ENCODE measurements at regions not wholly inside any gene's neighbourhood (a gene's known extent, or its start where the extent isn't known, plus 50 kb on each side); places are given as distances from the start of the nearest gene placed in this dataset.

DNA sequence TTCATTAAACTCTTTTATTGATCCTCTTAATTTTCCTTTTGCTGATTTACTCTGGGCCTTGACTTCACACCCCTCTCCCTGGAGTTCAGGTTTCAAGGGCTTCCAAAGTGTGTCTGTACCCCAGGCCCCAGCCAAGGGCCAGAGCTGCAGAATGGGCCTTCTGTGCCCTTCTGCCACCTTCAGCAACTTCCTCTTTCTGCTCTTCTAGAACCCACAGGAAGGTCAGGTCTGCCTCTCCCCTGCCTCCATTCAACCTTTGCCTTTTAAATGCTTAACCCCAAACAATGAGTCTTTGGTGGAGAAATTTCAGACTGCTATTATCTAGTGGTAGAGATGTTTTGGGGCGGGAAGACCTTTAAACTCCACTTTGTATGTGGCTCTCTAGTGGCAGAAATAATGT, 63.1 kb downstream of the TSN start:
- Mint-ChIP-seq H3K9me3 (no peaks in the 10 kb centered on the region), H3K27ac (no peak overlapping the region), H3K36me3 (no peaks in the 10 kb centered on the region), H3K4me3 (no peak overlapping the region), H3K27me3 (peaks cover 10% of the 10 kb centered on the region), H3K4me1 (no peaks in the 10 kb centered on the region)

DNA sequence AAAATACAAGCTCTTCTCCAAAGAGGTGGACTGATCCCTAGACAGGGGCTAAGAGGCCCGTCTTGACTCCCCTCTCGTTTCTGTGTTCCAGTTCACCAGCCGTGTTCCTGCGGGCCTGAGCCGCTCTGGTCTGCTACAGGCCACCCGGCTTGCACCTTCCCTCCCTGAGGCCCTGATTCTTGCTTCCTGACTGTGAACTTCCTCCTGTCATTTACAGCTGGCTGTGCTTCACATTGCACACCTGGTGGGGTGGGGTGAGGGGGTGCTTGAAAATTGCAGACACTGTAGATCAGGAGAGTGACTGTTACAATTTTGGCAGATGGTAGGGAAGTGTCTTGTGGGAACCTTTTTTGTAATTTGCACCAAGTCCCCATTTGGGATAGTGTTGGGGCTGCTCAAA, 64.4 kb downstream of the TSN start:
- Mint-ChIP-seq H3K4me3 (no peak overlapping the region), H3K27me3 (peaks cover 10% of the 10 kb centered on the region), H3K4me1 (no peaks in the 10 kb centered on the region), H3K9me3 (no peaks in the 10 kb centered on the region), H3K36me3 (no peaks in the 10 kb centered on the region), H3K27ac (no peak overlapping the region)

DNA sequence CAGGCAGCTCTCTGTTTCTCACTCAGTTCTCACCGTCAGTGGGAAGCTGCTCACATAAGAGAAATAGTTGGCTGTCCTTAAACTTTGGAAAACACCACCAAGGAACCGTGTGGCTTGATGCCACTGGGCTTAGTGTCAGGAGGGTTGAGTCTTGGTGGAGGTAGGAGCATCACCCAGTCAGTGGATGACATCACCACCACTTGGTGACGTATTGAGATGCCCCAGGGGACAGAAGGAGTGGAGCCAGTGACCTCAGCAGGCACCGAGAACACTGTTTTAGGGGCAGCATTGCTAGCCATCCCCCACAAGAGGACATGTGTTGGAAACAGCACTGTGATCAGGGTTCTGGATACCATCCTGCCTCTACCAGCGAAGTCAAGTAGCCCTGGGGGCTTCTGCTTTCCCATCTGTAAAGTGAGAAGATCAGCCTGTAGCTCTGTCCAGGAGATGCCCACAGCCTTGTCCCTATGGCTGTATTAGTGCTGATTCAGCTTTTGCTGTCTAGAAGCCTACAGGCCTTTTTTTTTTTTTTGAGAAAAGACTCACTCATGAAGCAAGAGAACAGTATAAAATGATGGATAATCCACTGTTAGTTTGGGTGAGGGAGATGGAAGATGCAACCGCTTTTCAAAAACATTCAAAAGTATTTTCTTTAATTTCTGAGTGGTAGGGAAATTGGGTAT, 66.2 kb downstream of the TSN start:
- H3K9me3 Mint-ChIP-seq: no peaks in the 10 kb centered on the region
- H3K36me3 Mint-ChIP-seq: no peaks in the 10 kb centered on the region
- peaks cover 10% of the 10 kb centered on the region for H3K27me3 Mint-ChIP-seq
- no peak overlapping the region for H3K27ac Mint-ChIP-seq
- no peak overlapping the region for H3K4me3 Mint-ChIP-seq
- H3K4me1 Mint-ChIP-seq: no peaks in the 10 kb centered on the region

DNA sequence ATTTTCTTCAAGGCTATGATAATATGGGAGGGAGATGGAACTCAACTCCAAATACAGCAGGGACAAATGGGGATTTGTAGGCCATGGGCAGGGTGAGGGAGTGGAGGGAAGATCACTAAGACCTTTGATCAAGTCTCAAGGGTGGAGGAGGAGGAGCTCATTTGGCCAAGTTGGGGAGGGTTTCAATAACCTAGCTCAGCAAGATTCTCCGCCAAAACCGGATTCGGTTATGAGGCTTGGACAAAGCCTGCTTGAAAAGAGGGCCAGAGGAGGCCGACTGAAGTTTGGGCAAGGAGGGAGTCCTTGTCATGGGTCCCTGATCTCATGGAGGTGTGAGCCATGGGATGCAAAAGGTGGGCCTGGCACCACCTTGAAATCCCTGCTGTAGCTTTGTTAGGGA, 68.8 kb downstream of the TSN start:
- no peaks in the 10 kb centered on the region for H3K9me3 Mint-ChIP-seq
- peaks cover 4% of the 10 kb centered on the region for H3K27me3 Mint-ChIP-seq
- H3K27ac Mint-ChIP-seq: no peak overlapping the region
- no peak overlapping the region for H3K4me3 Mint-ChIP-seq
- no peaks in the 10 kb centered on the region for H3K4me1 Mint-ChIP-seq
- H3K36me3 Mint-ChIP-seq: no peaks in the 10 kb centered on the region

DNA sequence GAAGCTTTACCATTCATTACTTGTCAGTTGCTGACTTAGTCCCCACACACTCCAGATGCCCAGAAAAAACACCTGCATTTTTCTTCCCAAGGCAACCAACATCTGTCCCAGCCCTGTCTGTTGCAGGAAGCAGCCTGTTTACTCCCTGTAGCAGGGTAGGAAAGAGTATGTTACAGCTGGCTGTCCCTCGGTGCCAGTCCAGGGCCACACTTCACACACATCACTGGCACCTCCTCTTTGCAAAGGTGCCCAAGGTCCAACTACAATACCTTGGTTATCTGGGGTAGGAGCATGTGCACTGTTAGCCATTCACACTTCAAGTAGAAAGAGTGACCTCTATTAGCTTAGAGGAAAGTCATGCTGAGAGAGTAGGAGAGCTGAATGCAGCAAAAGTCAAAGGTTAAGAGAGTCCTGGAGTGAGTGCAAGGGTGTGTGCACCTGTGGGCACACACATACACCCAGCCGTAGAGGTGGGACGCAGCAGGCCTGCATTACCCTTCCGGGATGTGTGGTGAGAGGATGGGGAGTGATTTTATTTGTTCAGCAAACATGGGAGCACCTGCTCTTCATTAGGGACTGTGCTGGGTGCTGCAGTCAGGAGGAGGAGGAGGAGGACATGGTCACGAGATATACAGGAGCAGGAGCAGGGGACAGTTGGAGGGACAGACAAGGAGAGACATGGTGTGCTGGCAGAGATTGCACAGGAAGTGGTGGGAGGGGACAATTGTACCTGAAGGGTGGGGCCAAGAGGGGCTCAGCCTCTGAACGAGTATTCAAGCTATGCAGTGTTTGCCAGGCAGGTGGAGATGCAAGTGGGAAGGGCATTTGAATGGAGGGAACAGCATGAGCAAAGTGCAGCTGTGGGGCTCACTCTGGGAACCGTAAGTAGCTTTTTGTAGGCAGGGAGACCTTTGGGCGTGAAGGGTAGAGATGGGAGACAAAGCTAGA, 69.8 kb downstream of the TSN start:
- H3K27me3 Mint-ChIP-seq: peaks cover 4% of the 10 kb centered on the region
- no peaks in the 10 kb centered on the region for H3K4me1 Mint-ChIP-seq
- H3K4me3 Mint-ChIP-seq: no peak overlapping the region
- H3K36me3 Mint-ChIP-seq: no peaks in the 10 kb centered on the region
- no peak overlapping the region for H3K27ac Mint-ChIP-seq
- no peaks in the 10 kb centered on the region for H3K9me3 Mint-ChIP-seq

DNA sequence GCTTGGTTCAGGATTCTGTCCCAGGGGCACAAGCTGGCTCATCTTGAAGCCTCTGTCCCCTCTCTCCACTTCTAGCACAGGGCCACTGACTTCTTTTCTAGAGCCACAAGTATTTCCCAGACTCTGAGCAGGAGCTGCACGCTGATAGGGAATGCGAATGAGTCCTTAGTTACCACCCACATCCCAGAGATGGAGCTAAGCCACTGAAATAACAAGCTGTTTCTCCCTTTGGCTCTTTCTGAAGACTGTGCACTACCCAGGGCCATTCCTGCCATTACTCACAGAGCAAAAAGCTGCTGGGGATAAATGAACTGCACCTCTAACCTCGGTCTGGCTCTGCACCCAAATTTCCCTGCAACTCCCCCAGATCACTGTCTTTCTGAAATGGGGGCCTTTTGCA, 70.6 kb downstream of the TSN start:
- Mint-ChIP-seq H3K27ac (no peak overlapping the region), H3K36me3 (no peaks in the 10 kb centered on the region)

DNA sequence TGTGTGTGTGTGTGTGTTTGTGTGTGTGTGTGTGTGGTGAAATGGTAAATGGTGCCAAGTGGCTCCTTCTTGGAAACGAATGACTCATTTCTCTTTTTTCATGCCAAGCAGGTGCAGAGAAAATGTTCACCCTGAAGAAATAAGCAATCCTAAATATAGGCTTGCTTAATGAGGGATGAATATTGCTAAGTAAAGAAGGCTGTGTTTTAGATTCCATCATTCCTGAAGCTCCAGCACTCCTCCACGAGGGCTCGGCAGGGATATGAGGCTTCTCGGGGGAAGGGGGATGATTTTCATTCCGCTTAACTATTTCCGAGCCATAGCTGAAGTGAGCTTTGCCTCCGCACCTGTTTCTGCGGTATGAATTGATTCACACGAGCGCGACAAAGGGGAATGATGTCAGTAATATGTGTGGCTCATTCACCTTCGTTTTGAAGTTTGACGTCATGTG, 72.9 kb downstream of the TSN start:
- Mint-ChIP-seq H3K4me1 (no peaks in the 10 kb centered on the region), H3K36me3 (no peaks in the 10 kb centered on the region), H3K27ac (no peak overlapping the region), H3K9me3 (no peaks in the 10 kb centered on the region), H3K4me3 (no peak overlapping the region), H3K27me3 (no peaks in the 10 kb centered on the region)

More for the DNA sequence above, 70.6 kb downstream of the TSN start:
- no peak overlapping the region for H3K4me3 Mint-ChIP-seq
- H3K9me3 Mint-ChIP-seq: no peaks in the 10 kb centered on the region
- no peaks in the 10 kb centered on the region for H3K4me1 Mint-ChIP-seq
- peaks cover 4% of the 10 kb centered on the region for H3K27me3 Mint-ChIP-seq

DNA sequence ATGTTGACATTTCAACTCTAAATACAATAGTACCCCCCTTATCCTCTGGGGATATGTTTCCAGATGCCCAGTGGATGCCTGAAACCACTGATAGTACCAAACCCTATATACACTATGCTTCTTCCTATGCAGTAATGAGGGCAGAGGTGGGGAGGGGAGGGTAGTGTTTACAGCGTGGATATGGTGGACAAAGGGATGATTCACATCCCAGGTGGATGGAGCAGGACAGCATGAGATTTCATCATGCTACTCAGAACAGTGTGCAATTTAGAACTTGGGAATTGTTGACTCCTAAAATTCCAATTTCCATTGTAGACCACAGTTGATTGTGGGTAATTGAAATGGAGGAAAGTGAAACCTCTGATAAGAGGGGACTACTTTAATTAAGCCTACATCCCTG, 75.4 kb downstream of the TSN start:
- no peaks in the 10 kb centered on the region for H3K4me1 Mint-ChIP-seq
- H3K27ac Mint-ChIP-seq: no peak overlapping the region
- H3K4me3 Mint-ChIP-seq: no peak overlapping the region
- no peaks in the 10 kb centered on the region for H3K9me3 Mint-ChIP-seq
- H3K27me3 Mint-ChIP-seq: peaks cover 1% of the 10 kb centered on the region
- no peaks in the 10 kb centered on the region for H3K36me3 Mint-ChIP-seq

DNA sequence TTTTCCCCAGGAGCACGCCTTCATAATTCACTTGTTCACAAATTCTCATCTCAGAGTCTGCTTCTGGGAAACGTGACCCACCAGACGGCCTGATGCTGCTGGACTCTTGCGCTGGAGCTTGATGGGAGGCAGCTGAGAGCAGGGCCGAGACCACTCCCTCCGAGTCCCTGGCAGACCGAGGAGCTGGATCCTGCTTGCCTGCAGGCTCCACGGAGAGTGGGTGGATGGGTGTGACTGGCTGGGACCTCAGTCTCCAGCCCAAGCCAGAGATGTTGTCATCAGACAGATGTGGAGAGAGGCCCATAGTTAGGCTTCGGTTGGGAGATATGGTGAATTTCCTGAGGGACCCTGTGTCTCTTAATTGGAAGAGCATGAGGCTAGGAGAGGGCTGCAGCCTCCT, 76.4 kb downstream of the TSN start:
- no peaks in the 10 kb centered on the region for H3K9me3 Mint-ChIP-seq
- H3K36me3 Mint-ChIP-seq: no peaks in the 10 kb centered on the region
- no peak overlapping the region for H3K27ac Mint-ChIP-seq
- peaks cover 1% of the 10 kb centered on the region for H3K27me3 Mint-ChIP-seq
- no peaks in the 10 kb centered on the region for H3K4me1 Mint-ChIP-seq
- H3K4me3 Mint-ChIP-seq: no peak overlapping the region

DNA sequence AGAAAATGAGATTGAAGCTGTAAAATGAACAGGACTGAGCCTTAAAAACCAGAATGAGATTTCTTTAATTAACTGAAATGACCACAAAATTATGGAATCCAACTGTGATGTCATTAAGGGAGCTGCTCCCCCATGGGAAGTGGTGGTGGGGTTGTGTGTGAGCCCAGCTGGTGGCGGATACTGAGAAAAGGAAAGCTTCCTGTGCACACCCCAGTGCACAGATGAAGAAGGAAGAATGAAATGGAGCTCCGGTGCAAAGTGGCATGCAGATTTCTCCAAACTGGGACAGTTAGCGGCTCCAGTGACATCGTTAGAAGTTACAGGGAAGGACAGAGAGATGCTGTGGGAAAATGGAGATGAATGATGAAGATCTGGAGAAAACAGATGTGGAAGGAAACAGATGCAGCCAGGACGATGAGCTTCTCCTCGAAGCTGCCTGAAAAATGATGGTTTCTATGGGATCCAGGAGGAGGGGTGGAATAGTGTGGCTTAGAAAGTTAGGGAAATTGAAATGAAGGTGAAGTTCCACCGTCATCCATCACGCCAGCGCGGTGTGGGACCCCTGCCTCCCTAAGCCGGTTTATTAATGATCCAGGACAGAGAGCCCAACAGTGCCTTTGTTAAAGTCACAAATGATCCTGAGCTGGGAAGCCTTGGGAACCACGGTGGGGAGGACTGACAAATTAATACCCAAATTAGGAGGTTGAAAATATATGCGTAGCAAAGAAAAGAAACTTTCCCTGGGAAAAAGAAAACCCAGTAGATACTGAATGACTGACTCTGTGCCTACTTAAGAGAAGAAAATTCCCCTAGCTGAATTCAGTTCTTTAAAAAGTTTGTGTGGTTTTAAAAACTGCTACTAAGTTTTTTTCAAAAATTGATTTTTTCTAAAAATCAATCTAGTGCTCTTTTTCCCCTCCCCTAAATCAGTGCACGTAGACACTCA, 77.2 kb downstream of the TSN start:
- Mint-ChIP-seq H3K4me3 (no peak overlapping the region), H3K4me1 (no peaks in the 10 kb centered on the region), H3K36me3 (no peaks in the 10 kb centered on the region), H3K27me3 (peaks cover 1% of the 10 kb centered on the region), H3K9me3 (no peaks in the 10 kb centered on the region), H3K27ac (no peak overlapping the region)

DNA sequence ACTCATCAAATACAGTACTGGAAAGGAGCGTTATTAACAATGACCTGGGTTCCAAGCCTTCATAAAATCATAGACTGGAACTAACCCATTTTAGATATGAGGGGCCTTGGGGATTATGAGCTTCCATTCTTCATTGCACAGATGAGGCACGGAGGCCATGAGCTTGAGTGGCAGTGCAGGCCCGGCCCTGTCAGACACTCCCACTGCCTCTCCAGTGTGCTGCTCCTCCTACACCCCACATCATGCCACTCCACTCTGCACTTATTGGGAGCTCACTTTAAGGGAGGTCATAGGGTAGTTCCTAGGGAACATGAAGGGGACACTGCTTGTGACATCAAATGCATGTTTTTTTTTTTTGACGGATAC, 77.9 kb downstream of the TSN start:
- no peak overlapping the region for H3K4me3 Mint-ChIP-seq
- H3K9me3 Mint-ChIP-seq: no peaks in the 10 kb centered on the region
- H3K27ac Mint-ChIP-seq: no peak overlapping the region
- no peaks in the 10 kb centered on the region for H3K4me1 Mint-ChIP-seq
- H3K36me3 Mint-ChIP-seq: no peaks in the 10 kb centered on the region
- H3K27me3 Mint-ChIP-seq: peaks cover 1% of the 10 kb centered on the region

DNA sequence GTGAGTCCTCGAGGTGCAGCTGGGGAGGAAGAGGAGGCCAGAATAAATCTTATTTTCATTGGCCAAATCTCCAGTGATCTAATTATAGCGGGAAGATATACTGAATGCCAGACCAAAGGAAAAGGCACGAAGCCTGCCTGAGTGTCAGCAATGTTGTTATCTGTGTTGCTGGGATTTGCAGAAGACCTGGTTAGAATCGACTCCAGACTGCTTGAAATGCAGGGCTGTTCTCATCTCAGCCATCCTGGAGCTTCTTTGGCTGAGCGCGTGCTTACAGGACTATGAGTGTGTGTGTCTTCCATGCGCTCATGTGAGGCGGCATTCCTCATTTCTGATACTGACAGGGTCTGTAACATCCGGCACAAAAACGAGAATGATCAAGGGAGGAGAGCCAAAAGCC, 81.2 kb downstream of the TSN start:
- no peaks in the 10 kb centered on the region for H3K9me3 Mint-ChIP-seq
- no peak overlapping the region for H3K4me3 Mint-ChIP-seq
- no peaks in the 10 kb centered on the region for H3K36me3 Mint-ChIP-seq
- H3K4me1 Mint-ChIP-seq: no peaks in the 10 kb centered on the region
- H3K27me3 Mint-ChIP-seq: peaks cover 1% of the 10 kb centered on the region
- no peak overlapping the region for H3K27ac Mint-ChIP-seq

DNA sequence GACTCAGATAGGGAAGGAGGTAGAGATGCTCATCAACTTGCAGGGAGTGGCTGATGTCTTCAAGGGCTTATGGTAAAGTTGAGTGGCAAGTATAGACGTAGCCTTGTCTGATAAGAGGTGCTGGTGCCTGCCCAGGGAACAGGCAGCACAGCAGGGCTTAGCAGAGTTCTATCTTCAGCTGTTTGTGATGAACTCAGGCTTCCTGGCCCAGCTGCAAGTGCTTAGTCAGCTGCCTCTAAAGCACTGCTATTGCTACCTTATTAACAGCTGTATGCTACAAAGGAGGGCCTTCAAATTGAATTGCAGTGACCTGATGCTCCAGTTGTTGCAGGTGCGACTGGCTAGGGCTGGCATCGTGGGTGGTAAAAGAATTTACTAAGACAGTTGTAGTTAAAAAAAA, 82.1 kb downstream of the TSN start:
- Mint-ChIP-seq H3K36me3 (no peaks in the 10 kb centered on the region), H3K27me3 (peaks cover 1% of the 10 kb centered on the region), H3K4me3 (no peak overlapping the region), H3K9me3 (no peaks in the 10 kb centered on the region), H3K4me1 (no peaks in the 10 kb centered on the region), H3K27ac (no peak overlapping the region)

DNA sequence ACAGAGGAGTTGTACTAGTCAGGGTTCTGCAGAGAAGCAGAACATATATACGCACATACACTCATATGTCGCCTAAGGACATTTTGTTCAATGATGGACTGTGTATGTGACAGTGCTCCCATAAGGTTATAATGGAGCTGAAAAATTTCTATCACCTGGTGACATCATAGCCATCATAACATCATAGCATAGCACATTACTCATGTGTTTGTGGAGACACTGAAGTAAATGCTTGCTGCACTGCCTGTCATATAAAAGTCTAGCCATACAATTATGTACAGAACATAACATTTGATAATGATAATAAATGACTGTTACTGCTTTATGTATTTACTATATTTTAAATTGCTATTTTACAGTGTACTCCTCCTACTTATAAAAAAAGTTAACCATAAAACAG, 83.1 kb downstream of the TSN start:
- H3K4me3 Mint-ChIP-seq: no peak overlapping the region
- H3K4me1 Mint-ChIP-seq: no peaks in the 10 kb centered on the region
- H3K27ac Mint-ChIP-seq: no peak overlapping the region

DNA sequence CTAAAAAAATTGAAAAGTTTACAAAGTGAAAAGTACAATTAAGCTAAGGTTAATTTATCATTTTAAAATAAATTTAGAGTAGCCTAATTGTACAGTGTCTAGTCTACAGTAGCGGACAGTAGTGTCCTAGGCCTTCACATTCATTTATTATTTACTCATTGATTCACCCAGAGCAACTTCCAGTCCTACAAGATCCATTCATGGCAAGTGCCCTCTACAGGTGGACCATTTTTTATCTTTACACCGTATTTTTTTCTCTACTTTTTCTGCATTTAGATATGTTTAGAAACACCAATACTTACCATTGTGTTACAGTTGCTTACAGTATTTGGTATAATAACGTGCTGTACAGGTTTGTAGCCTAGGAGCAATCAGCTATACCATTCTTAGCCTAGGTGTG, 84.1 kb downstream of the TSN start:
- Mint-ChIP-seq H3K27me3 (peaks cover 2% of the 10 kb centered on the region), H3K4me1 (no peaks in the 10 kb centered on the region), H3K9me3 (no peaks in the 10 kb centered on the region), H3K36me3 (no peaks in the 10 kb centered on the region), H3K4me3 (no peak overlapping the region), H3K27ac (no peak overlapping the region)

More for the DNA sequence above, 83.1 kb downstream of the TSN start:
- Mint-ChIP-seq H3K36me3 (no peaks in the 10 kb centered on the region), H3K9me3 (no peaks in the 10 kb centered on the region), H3K27me3 (peaks cover 1% of the 10 kb centered on the region)
